ENCODE measurements at regions not wholly inside any gene's neighbourhood (a gene's known extent, or its start where the extent isn't known, plus 50 kb on each side); places are given as distances from the start of the nearest gene placed in this dataset.

GRCh38 chr13:69109891-69110525 is 997.6 kb upstream of the ATXN8OS start:
- TF ChIP-seq SNAI2 (CRISPR knock-in tag; IDR thresholded peaks at IDR 0.05) (no peak), OSR1 (CRISPR knock-in tag; IDR thresholded peaks at IDR 0.05) (no peak), ZFP3 (CRISPR knock-in tag; IDR thresholded peaks at IDR 0.05) (no peak)
